ENCODE measurements at regions not wholly inside any gene's neighbourhood (a gene's known extent, or its start where the extent isn't known, plus 50 kb on each side); places are given as distances from the start of the nearest gene placed in this dataset.

- DNase-seq (ENCODE audit: low read depth): peak; percentile 3
- TF ChIP-seq CTCF (conservative IDR thresholded peaks at IDR 0.05; ENCODE audit: low read depth, low read length): no peak
- H3K4me3 ChIP-seq (ENCODE audit: low read depth, low read length): no peak overlapping the region
Observed at GRCh38 chr18:26653943-26654615, 105.7 kb upstream of the KCTD1 start.

- no peak overlapping the region for H3K4me3 ChIP-seq (ENCODE audit: low read depth, low read length)
- no peak for DNase-seq (ENCODE audit: low read depth)
- no peak for TF ChIP-seq CTCF (conservative IDR thresholded peaks at IDR 0.05; ENCODE audit: low read depth, low read length)
Observed at GRCh38 chr18:26652501-26652900, 104.1 kb upstream of the KCTD1 start.

GRCh38 chr18:26650310-26651268, 102.2 kb upstream of the KCTD1 start:
- no peak for TF ChIP-seq CTCF (conservative IDR thresholded peaks at IDR 0.05; ENCODE audit: low read depth, low read length)
- no peak overlapping the region for H3K4me3 ChIP-seq (ENCODE audit: low read depth, low read length)

GRCh38 chr18:26649193-26649543, 100.8 kb upstream of the KCTD1 start:
- TF ChIP-seq CTCF (conservative IDR thresholded peaks at IDR 0.05; ENCODE audit: low read depth, low read length): no peak
- DNase-seq (ENCODE audit: low read depth): no peak
- H3K4me3 ChIP-seq (ENCODE audit: low read depth, low read length): no peak overlapping the region

More at GRCh38 chr18:26650310-26651268, 102.2 kb upstream of the KCTD1 start:
- no peak for DNase-seq (ENCODE audit: low read depth)

GRCh38 chr18:26648509-26649192, 100.3 kb upstream of the KCTD1 start:
- no peak for DNase-seq (ENCODE audit: low read depth)
- no peak for TF ChIP-seq CTCF (conservative IDR thresholded peaks at IDR 0.05; ENCODE audit: low read depth, low read length)
- H3K4me3 ChIP-seq (ENCODE audit: low read depth, low read length): no peak overlapping the region

GRCh38 chr18:26646901-26647300, 98.5 kb upstream of the KCTD1 start:
- no peak overlapping the region for H3K4me3 ChIP-seq (ENCODE audit: low read depth, low read length)
- TF ChIP-seq CTCF (conservative IDR thresholded peaks at IDR 0.05; ENCODE audit: low read depth, low read length): no peak
- DNase-seq (ENCODE audit: low read depth): no peak
